ENCODE measurements at regions not wholly inside any gene's neighbourhood (a gene's known extent, or its start where the extent isn't known, plus 50 kb on each side); places are given as distances from the start of the nearest gene placed in this dataset.

GRCh38 chr14:34235643-34236300 lies 226.3 kb downstream of the SPTSSA start:
- Histone ChIP-seq H3K27me3 (ENCODE audit: control insufficient read depth, extremely low read depth, insufficient read depth, low read length) (no peaks in the 10 kb centered on the region), H3K9me1 (ENCODE audit: control insufficient read depth, extremely low read depth, insufficient read depth, low read length) (no peaks in the 10 kb centered on the region), H3K27ac (ENCODE audit: control insufficient read depth, insufficient read depth, low read length) (no peak overlapping the region), H3K9me3 (ENCODE audit: control insufficient read depth, low read depth, low read length) (no peaks in the 10 kb centered on the region), H3K79me2 (ENCODE audit: control insufficient read depth, insufficient read depth, low read length) (no peaks in the 10 kb centered on the region), H3K4me2 (ENCODE audit: control insufficient read depth, extremely low read depth, insufficient read depth, low read depth, low read length) (no peak overlapping the region), H2AFZ (ENCODE audit: control insufficient read depth, low read length) (no peak overlapping the region), H4K20me1 (ENCODE audit: control insufficient read depth, extremely low read depth, insufficient read depth, low read length) (no peaks in the 10 kb centered on the region), H3K9ac (ENCODE audit: control insufficient read depth, extremely low read depth, insufficient read depth, low read length) (no peak overlapping the region), H3K4me1 (ENCODE audit: control insufficient read depth, extremely low read depth, insufficient read depth, low read length) (no peaks in the 10 kb centered on the region), H3K4me3 (ENCODE audit: control insufficient read depth in 2 of 3, extremely low read depth in 1 of 3, insufficient read depth in 2 of 3, low read depth in 1 of 3, low read length in 3 of 3) (no peak overlapping the region), H3K36me3 (ENCODE audit: control insufficient read depth in 2 of 2, extremely low read depth in 1 of 2, insufficient read depth in 2 of 2, low read length in 2 of 2) (no peaks in the 10 kb centered on the region)
- TF ChIP-seq EZH2 (IDR thresholded peaks at IDR 0.05; ENCODE audit: low read length) (no peak), CTCF (optimal IDR thresholded peaks at IDR 0.05 in 1 of 3, IDR thresholded peaks at IDR 0.05 in 1 of 3, conservative IDR thresholded peaks at IDR 0.05 in 1 of 3; ENCODE audit: extremely low read depth in 1 of 3, insufficient read depth in 2 of 3, low read length in 3 of 3) (no peak)
- dilution Hi-C loops (cut with MboI; ENCODE audit: extremely low pct_ligation_motif_present, low sequenced_read_pairs): no loop called here
- FAIRE-seq: no peak
- DNase-seq (ENCODE audit: low read depth, low spot score): no peak

GRCh38 chr14:34234258-34234657 lies 227.8 kb downstream of the SPTSSA start:
- TF ChIP-seq CTCF (optimal IDR thresholded peaks at IDR 0.05 in 1 of 3, IDR thresholded peaks at IDR 0.05 in 1 of 3, conservative IDR thresholded peaks at IDR 0.05 in 1 of 3; ENCODE audit: extremely low read depth in 1 of 3, insufficient read depth in 2 of 3, low read length in 3 of 3): no peak
- TF ChIP-seq EZH2 (IDR thresholded peaks at IDR 0.05; ENCODE audit: low read length): no peak
- Histone ChIP-seq H4K20me1 (ENCODE audit: control insufficient read depth, extremely low read depth, insufficient read depth, low read length) (no peaks in the 10 kb centered on the region), H3K4me1 (ENCODE audit: control insufficient read depth, extremely low read depth, insufficient read depth, low read length) (no peaks in the 10 kb centered on the region), H3K27me3 (ENCODE audit: control insufficient read depth, extremely low read depth, insufficient read depth, low read length) (no peaks in the 10 kb centered on the region), H3K36me3 (ENCODE audit: control insufficient read depth in 2 of 2, extremely low read depth in 1 of 2, insufficient read depth in 2 of 2, low read length in 2 of 2) (no peaks in the 10 kb centered on the region), H2AFZ (ENCODE audit: control insufficient read depth, low read length) (no peak overlapping the region), H3K9me1 (ENCODE audit: control insufficient read depth, extremely low read depth, insufficient read depth, low read length) (no peaks in the 10 kb centered on the region), H3K9ac (ENCODE audit: control insufficient read depth, extremely low read depth, insufficient read depth, low read length) (no peak overlapping the region), H3K27ac (ENCODE audit: control insufficient read depth, insufficient read depth, low read length) (no peak overlapping the region), H3K4me2 (ENCODE audit: control insufficient read depth, extremely low read depth, insufficient read depth, low read depth, low read length) (no peak overlapping the region), H3K79me2 (ENCODE audit: control insufficient read depth, insufficient read depth, low read length) (no peaks in the 10 kb centered on the region), H3K9me3 (ENCODE audit: control insufficient read depth, low read depth, low read length) (no peaks in the 10 kb centered on the region), H3K4me3 (ENCODE audit: control insufficient read depth in 2 of 3, extremely low read depth in 1 of 3, insufficient read depth in 2 of 3, low read depth in 1 of 3, low read length in 3 of 3) (no peak overlapping the region)
- DNase-seq (ENCODE audit: low read depth, low spot score) (no peak), FAIRE-seq (no peak)
- dilution Hi-C loops (cut with MboI; ENCODE audit: extremely low pct_ligation_motif_present, low sequenced_read_pairs): no loop called here

Measured in keratinocyte (primary cell).